K562 (cell line): ENCODE measurements at regions not wholly inside any gene's neighbourhood (a gene's known extent, or its start where the extent isn't known, plus 50 kb on each side); places are given as distances from the start of the nearest gene placed in this dataset.

Source experiments
- SETDB1 ChIP-seq: IDR thresholded peaks from one replicate; pipeline ENCODE4 v1.6.1; 2012; ENCODE audit warnings: low read length, control low read depth, inconsistent platforms
- TF ChIP-seq, protein P1 (sequence below): sonication (generic); formaldehyde crosslinking; IDR thresholded peaks from 2 replicates; pipeline ENCODE4 v1.8.1; 2022; ENCODE audit warnings: missing genetic modification reagents

GRCh38 chr12:47547077-47547476 is 158.8 kb downstream of the RPAP3 start:
- no peak for TF ChIP-seq SETDB1
- TF ChIP-seq, protein P1, sequence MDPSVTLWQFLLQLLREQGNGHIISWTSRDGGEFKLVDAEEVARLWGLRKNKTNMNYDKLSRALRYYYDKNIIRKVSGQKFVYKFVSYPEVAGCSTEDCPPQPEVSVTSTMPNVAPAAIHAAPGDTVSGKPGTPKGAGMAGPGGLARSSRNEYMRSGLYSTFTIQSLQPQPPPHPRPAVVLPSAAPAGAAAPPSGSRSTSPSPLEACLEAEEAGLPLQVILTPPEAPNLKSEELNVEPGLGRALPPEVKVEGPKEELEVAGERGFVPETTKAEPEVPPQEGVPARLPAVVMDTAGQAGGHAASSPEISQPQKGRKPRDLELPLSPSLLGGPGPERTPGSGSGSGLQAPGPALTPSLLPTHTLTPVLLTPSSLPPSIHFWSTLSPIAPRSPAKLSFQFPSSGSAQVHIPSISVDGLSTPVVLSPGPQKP, result no peak
